ENCODE measurements at regions not wholly inside any gene's neighbourhood (a gene's known extent, or its start where the extent isn't known, plus 50 kb on each side); places are given as distances from the start of the nearest gene placed in this dataset.
A peak's percentile ranks its signal among the peaks of the same experiment; 100 is the strongest.
"Not testable (repeated sequence)": the region's sequence is repeated elsewhere in the genome, so short reads cannot be mapped to it uniquely, and the experiment has no call there.

GRCh38 chr9:88614359-88614758, 79.4 kb downstream of the NXNL2 start:
- DNase-seq: no peak
- Histone ChIP-seq H3K36me3 (ENCODE audit: control insufficient read depth in 2 of 3, insufficient read depth in 3 of 3, low read length in 3 of 3) (no peaks in the 10 kb centered on the region), H3K9ac (ENCODE audit: low read length in 3 of 3) (no peak overlapping the region), H3K4me1 (ENCODE audit: control insufficient read depth in 2 of 3, insufficient read depth in 2 of 3, low read depth in 1 of 3, low read length in 3 of 3) (no peaks in the 10 kb centered on the region), H3K27me3 (ENCODE audit: control insufficient read depth, insufficient read depth, low read length) (no peaks in the 10 kb centered on the region), H3K4me3 (ENCODE audit: low read length in 3 of 3) (no peak overlapping the region), H3K27ac (ENCODE audit: low read depth in 2 of 2, low read length in 2 of 2) (no peak overlapping the region), H3K9me3 (ENCODE audit: control insufficient read depth in 2 of 3, insufficient read depth in 1 of 3, low read length in 3 of 3) (peaks cover 0 to 4% (median 2%) of the 10 kb centered on the region in 3 donors)
- no peak for TF ChIP-seq CTCF (IDR thresholded peaks at IDR 0.05; ENCODE audit: borderline replicate concordance, extremely low read depth, insufficient read depth)
- intact Hi-C loops (cut with DNase I): no loop called here
- FAIRE-seq: no peak

DNA sequence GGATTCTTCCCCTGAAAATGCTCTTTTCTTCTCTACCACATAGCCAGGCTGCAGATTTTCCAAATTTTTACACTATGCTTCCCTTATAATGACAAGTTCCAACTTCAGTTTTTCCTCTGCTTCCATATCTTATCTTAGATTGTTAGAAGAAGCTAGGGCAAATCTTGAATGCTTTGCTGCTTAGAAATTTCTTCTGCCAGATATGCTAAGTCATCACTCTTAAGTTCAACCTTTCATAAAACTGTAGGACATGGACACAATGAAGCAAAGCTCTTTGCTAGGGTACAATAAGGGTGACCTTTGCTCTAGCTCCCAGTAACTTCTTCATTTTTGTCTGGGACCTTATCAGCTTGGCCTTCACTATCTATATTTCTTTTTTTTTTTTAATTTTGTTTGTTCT, 88.7 kb downstream of the NXNL2 start:
- Histone ChIP-seq H3K4me3 (ENCODE audit: low read length in 3 of 3) (no peak overlapping the region), H3K9me3 (ENCODE audit: control insufficient read depth in 2 of 3, insufficient read depth in 1 of 3, low read length in 3 of 3) (no peaks in the 10 kb centered on the region), H3K27ac (ENCODE audit: low read depth in 2 of 2, low read length in 2 of 2) (no peak overlapping the region), H3K4me1 (ENCODE audit: control insufficient read depth in 2 of 3, insufficient read depth in 2 of 3, low read depth in 1 of 3, low read length in 3 of 3) (no peaks in the 10 kb centered on the region), H3K36me3 (ENCODE audit: control insufficient read depth in 2 of 3, insufficient read depth in 3 of 3, low read length in 3 of 3) (no peaks in the 10 kb centered on the region), H3K9ac (ENCODE audit: low read length in 3 of 3) (no peak overlapping the region), H3K27me3 (ENCODE audit: control insufficient read depth, insufficient read depth, low read length) (no peaks in the 10 kb centered on the region)
- intact Hi-C loops (cut with DNase I): no loop called here
- no peak for TF ChIP-seq CTCF (IDR thresholded peaks at IDR 0.05; ENCODE audit: borderline replicate concordance, extremely low read depth, insufficient read depth)
- no peak for FAIRE-seq
- DNase-seq: no peak

DNA sequence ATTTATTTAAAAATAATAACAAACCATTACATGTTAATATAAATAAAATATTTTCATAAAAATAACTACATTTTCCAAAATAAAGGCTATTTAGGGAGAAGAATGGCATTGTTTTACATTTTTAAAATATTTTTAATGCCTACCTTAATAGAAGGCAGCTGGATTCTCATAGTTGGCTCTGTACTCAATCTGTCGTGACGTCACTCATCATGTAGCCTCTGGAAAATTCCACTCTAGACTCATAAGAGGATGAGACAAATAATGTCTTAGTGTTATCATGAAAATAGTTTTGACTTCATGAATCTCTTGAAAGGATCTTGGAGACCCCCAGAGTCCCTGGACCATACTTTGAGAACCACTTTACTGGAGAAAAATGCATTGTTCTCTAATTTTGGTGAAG, 93.1 kb downstream of the NXNL2 start:
- TF ChIP-seq CTCF (IDR thresholded peaks at IDR 0.05; ENCODE audit: borderline replicate concordance, extremely low read depth, insufficient read depth): no peak
- DNase-seq (no peak), FAIRE-seq (peak; percentile 39)
- intact Hi-C loops (cut with DNase I): no loop called here
- no peaks in the 10 kb centered on the region for H3K27me3 ChIP-seq (ENCODE audit: control insufficient read depth, insufficient read depth, low read length)
- H3K4me1 ChIP-seq (ENCODE audit: control insufficient read depth in 2 of 3, insufficient read depth in 2 of 3, low read depth in 1 of 3, low read length in 3 of 3): no peaks in the 10 kb centered on the region
- no peak overlapping the region for H3K4me3 ChIP-seq (ENCODE audit: low read length in 3 of 3)
- no peak overlapping the region for H3K9ac ChIP-seq (ENCODE audit: low read length in 3 of 3)
- H3K9me3 ChIP-seq (ENCODE audit: control insufficient read depth in 2 of 3, insufficient read depth in 1 of 3, low read length in 3 of 3): peaks cover 0 to 6% (median 0%) of the 10 kb centered on the region in 3 donors
- H3K27ac ChIP-seq (ENCODE audit: low read depth in 2 of 2, low read length in 2 of 2): no peak overlapping the region
- H3K36me3 ChIP-seq (ENCODE audit: control insufficient read depth in 2 of 3, insufficient read depth in 3 of 3, low read length in 3 of 3): no peaks in the 10 kb centered on the region

- intact Hi-C loops (cut with DNase I): no loop called here
- DNase-seq (no peak), FAIRE-seq (no peak)
- no peak overlapping the region for H3K9ac ChIP-seq (ENCODE audit: low read length in 3 of 3)
- no peaks in the 10 kb centered on the region for H3K4me1 ChIP-seq (ENCODE audit: control insufficient read depth in 2 of 3, insufficient read depth in 2 of 3, low read depth in 1 of 3, low read length in 3 of 3)
- TF ChIP-seq CTCF (IDR thresholded peaks at IDR 0.05; ENCODE audit: borderline replicate concordance, extremely low read depth, insufficient read depth): no peak
- H3K4me3 ChIP-seq (ENCODE audit: low read length in 3 of 3): no peak overlapping the region
- no peaks in the 10 kb centered on the region for H3K27me3 ChIP-seq (ENCODE audit: control insufficient read depth, insufficient read depth, low read length)
- no peak overlapping the region for H3K27ac ChIP-seq (ENCODE audit: low read depth in 2 of 2, low read length in 2 of 2)
- peaks cover 0 to 6% (median 0%) of the 10 kb centered on the region in 3 donors for H3K9me3 ChIP-seq (ENCODE audit: control insufficient read depth in 2 of 3, insufficient read depth in 1 of 3, low read length in 3 of 3)
- H3K36me3 ChIP-seq (ENCODE audit: control insufficient read depth in 2 of 3, insufficient read depth in 3 of 3, low read length in 3 of 3): no peaks in the 10 kb centered on the region
These were observed 93.8 kb downstream of the NXNL2 start for GRCh38 chr9:88628811-88629210.

GRCh38 chr9:88630574-88630973, 95.6 kb downstream of the NXNL2 start:
- H3K27me3 ChIP-seq (ENCODE audit: control insufficient read depth, insufficient read depth, low read length); H3K4me1 ChIP-seq (ENCODE audit: control insufficient read depth in 2 of 3, insufficient read depth in 2 of 3, low read depth in 1 of 3, low read length in 3 of 3); intact Hi-C loops (cut with DNase I); H3K27ac ChIP-seq (ENCODE audit: low read depth in 2 of 2, low read length in 2 of 2); FAIRE-seq; H3K9ac ChIP-seq (ENCODE audit: low read length in 3 of 3); H3K36me3 ChIP-seq (ENCODE audit: control insufficient read depth in 2 of 3, insufficient read depth in 3 of 3, low read length in 3 of 3); H3K4me3 ChIP-seq (ENCODE audit: low read length in 3 of 3); DNase-seq; H3K9me3 ChIP-seq (ENCODE audit: control insufficient read depth in 2 of 3, insufficient read depth in 1 of 3, low read length in 3 of 3): not testable (repeated sequence)
